CD8-positive, alpha-beta memory T cell (primary cell): ENCODE measurements at regions not wholly inside any gene's neighbourhood (a gene's known extent, or its start where the extent isn't known, plus 50 kb on each side); places are given as distances from the start of the nearest gene placed in this dataset.

Source experiments
- CTCF ChIA-PET: fragments of 350-600 bp; sonication (Branson Sonifier 250); formaldehyde crosslinking; loops from one replicate; lab custom pipeline; 2021; ENCODE audit warnings: antibody characterized with exemption; lab: Charles Lee
- POLR2A ChIA-PET: fragments of 350-600 bp; sonication (Branson Sonifier 250); formaldehyde crosslinking; loops from one replicate; lab custom pipeline; 2021; ENCODE audit warnings: antibody characterized with exemption; lab: Charles Lee
- DNase-seq, 5 donors: peaks; one replicate each; pipeline versions ENCODE4 v3.0.0 to v3.0.0-alpha.2; 2020 to 2022; ENCODE audit warnings: mixed read lengths in 1 of 5
- H3K27ac ChIP-seq: one replicate; pipeline ENCODE4 v1.7.0; 2013; ENCODE audit warnings: low read depth, mild to moderate bottlenecking, low read length, moderate library complexity
- H3K27me3 ChIP-seq: 2 replicates; pipeline ENCODE4 v1.7.0; 2013; ENCODE audit warnings: low read length, mild to moderate bottlenecking; ENCODE audit not compliant: insufficient read depth, poor library complexity, severe bottlenecking
- H3K36me3 ChIP-seq: 2 replicates; pipeline ENCODE4 v1.7.0; 2013; ENCODE audit warnings: mild to moderate bottlenecking, low read length, moderate library complexity; ENCODE audit not compliant: insufficient read depth
- H3K4me1 ChIP-seq: 2 replicates; pipeline ENCODE4 v1.7.0; 2013; ENCODE audit warnings: mild to moderate bottlenecking, low read length, moderate library complexity; ENCODE audit not compliant: insufficient read depth
- H3K4me3 ChIP-seq: 2 replicates; pipeline ENCODE4 v1.7.0; 2013; ENCODE audit warnings: mild to moderate bottlenecking, low read length
- H3K9me3 ChIP-seq: 2 replicates; pipeline ENCODE4 v1.7.0; 2013; ENCODE audit warnings: mild to moderate bottlenecking, low read length
- H3K27ac Mint-ChIP-seq, 8 donors: one replicate each; pipeline ENCODE4 v1.8.0; 2020 to 2021; ENCODE audit warnings: mixed read lengths in 8 of 8, mild to moderate bottlenecking in 6 of 8, inconsistent platforms in 3 of 8, moderate library complexity in 3 of 8
- H3K27me3 Mint-ChIP-seq, 2 donors: one replicate each; pipeline ENCODE4 v1.8.0; 2020 to 2021; ENCODE audit warnings: mixed read lengths in 2 of 2, mild to moderate bottlenecking in 1 of 2, moderate library complexity in 1 of 2
- H3K36me3 Mint-ChIP-seq, 3 donors: one replicate each; pipeline ENCODE4 v1.8.0; 2020 to 2021; ENCODE audit warnings: mixed read lengths in 3 of 3, inconsistent platforms in 1 of 3, mild to moderate bottlenecking in 1 of 3
- H3K4me1 Mint-ChIP-seq, 3 donors: one replicate each; pipeline ENCODE4 v1.8.0; 2020 to 2021; ENCODE audit warnings: mixed read lengths in 3 of 3, inconsistent platforms in 1 of 3, mild to moderate bottlenecking in 1 of 3
- H3K4me3 Mint-ChIP-seq, 7 donors: one replicate each; pipeline ENCODE4 v1.8.0; 2020 to 2021; ENCODE audit warnings: mixed read lengths in 7 of 7, mild to moderate bottlenecking in 6 of 7, moderate library complexity in 4 of 7, inconsistent platforms in 2 of 7
- H3K9me3 Mint-ChIP-seq, 5 donors: one replicate each; pipeline ENCODE4 v1.8.0; 2020 to 2022; ENCODE audit warnings: mixed read lengths in 5 of 5, mild to moderate bottlenecking in 3 of 5, moderate library complexity in 2 of 5, inconsistent platforms in 1 of 5

- H3K36me3 ChIP-seq: no peaks in the 10 kb centered on the region
- Mint-ChIP-seq H3K9me3 (peaks cover 0 to 17% (median 0%) of the 10 kb centered on the region in 5 donors), H3K36me3 (no peaks in the 10 kb centered on the region), H3K4me3 (no peak overlapping the region), H3K27ac (no peak overlapping the region), H3K27me3 (peaks cover 2 to 5% of the 10 kb centered on the region in 2 donors), H3K4me1 (no peaks in the 10 kb centered on the region)
- ChIA-PET CTCF (no interaction called here), POLR2A (no interaction called here)
- DNase-seq: no peak
- H3K9me3 ChIP-seq: no peaks in the 10 kb centered on the region
- no peak overlapping the region for H3K27ac ChIP-seq
- H3K4me3 ChIP-seq: no peak overlapping the region
- H3K27me3 ChIP-seq: no peaks in the 10 kb centered on the region
- H3K4me1 ChIP-seq: no peaks in the 10 kb centered on the region
Observed at GRCh38 chr3:135759651-135760050, 205.9 kb upstream of the PPP2R3A start.

GRCh38 chr3:135760581-135760980 is 204.9 kb upstream of the PPP2R3A start:
- Mint-ChIP-seq H3K36me3 (no peaks in the 10 kb centered on the region), H3K4me1 (no peaks in the 10 kb centered on the region), H3K27me3 (peaks cover 2 to 5% of the 10 kb centered on the region in 2 donors), H3K9me3 (peaks cover under 1 to 22% (median 3%) of the 10 kb centered on the region in 5 donors), H3K4me3 (no peak overlapping the region), H3K27ac (no peak overlapping the region)
- H3K4me1 ChIP-seq: no peaks in the 10 kb centered on the region
- no peaks in the 10 kb centered on the region for H3K9me3 ChIP-seq
- DNase-seq: no peak
- H3K36me3 ChIP-seq: no peaks in the 10 kb centered on the region
- no peaks in the 10 kb centered on the region for H3K27me3 ChIP-seq
- no peak overlapping the region for H3K27ac ChIP-seq
- POLR2A ChIA-PET: no interaction called here
- CTCF ChIA-PET: no interaction called here
- H3K4me3 ChIP-seq: no peak overlapping the region

GRCh38 chr3:135762188-135762856 is 203.2 kb upstream of the PPP2R3A start:
- POLR2A ChIA-PET: no interaction called here

GRCh38 chr3:135766115-135766514 is 199.4 kb upstream of the PPP2R3A start:
- no peaks in the 10 kb centered on the region for H3K27me3 ChIP-seq
- H3K36me3 Mint-ChIP-seq: no peaks in the 10 kb centered on the region

More at GRCh38 chr3:135762188-135762856, 203.2 kb upstream of the PPP2R3A start:
- H3K4me3 ChIP-seq: no peak overlapping the region
- no peaks in the 10 kb centered on the region for H3K9me3 ChIP-seq
- CTCF ChIA-PET: interaction anchor here (1.3 kb wide), 1 partner anchor 8 kb away, joined by 3 read pairs; no protein-coding TSS in a partner anchor
- H3K27me3 ChIP-seq: no peaks in the 10 kb centered on the region
- H3K4me1 ChIP-seq: no peaks in the 10 kb centered on the region
- Mint-ChIP-seq H3K4me3 (no peak overlapping the region), H3K4me1 (no peaks in the 10 kb centered on the region), H3K27ac (no peak overlapping the region), H3K27me3 (peaks cover 2 to 5% of the 10 kb centered on the region in 2 donors), H3K9me3 (peaks cover 3 to 19% (median 6%) of the 10 kb centered on the region in 5 donors), H3K36me3 (no peaks in the 10 kb centered on the region)
- DNase-seq: no peak
- no peak overlapping the region for H3K27ac ChIP-seq
- H3K36me3 ChIP-seq: no peaks in the 10 kb centered on the region

GRCh38 chr3:135771760-135772159 is 193.8 kb upstream of the PPP2R3A start:
- DNase-seq: no peak
- Histone ChIP-seq H3K4me1 (no peaks in the 10 kb centered on the region), H3K4me3 (no peak overlapping the region), H3K9me3 (no peaks in the 10 kb centered on the region), H3K36me3 (no peaks in the 10 kb centered on the region), H3K27ac (no peak overlapping the region), H3K27me3 (no peaks in the 10 kb centered on the region)
- ChIA-PET CTCF (no interaction called here), POLR2A (no interaction called here)
- Mint-ChIP-seq H3K9me3 (peaks cover 0 to 4% (median 3%) of the 10 kb centered on the region in 5 donors), H3K27me3 (peaks cover 2 to 4% of the 10 kb centered on the region in 2 donors), H3K27ac (no peak overlapping the region), H3K4me1 (no peaks in the 10 kb centered on the region), H3K4me3 (no peak overlapping the region), H3K36me3 (no peaks in the 10 kb centered on the region)

More at GRCh38 chr3:135766115-135766514, 199.4 kb upstream of the PPP2R3A start:
- no peak overlapping the region for H3K27ac ChIP-seq
- H3K4me1 ChIP-seq: no peaks in the 10 kb centered on the region
- Mint-ChIP-seq H3K27me3 (peaks cover 2 to 9% of the 10 kb centered on the region in 2 donors), H3K27ac (no peak overlapping the region), H3K4me3 (no peak overlapping the region), H3K9me3 (peaks cover 5 to 15% (median 7%) of the 10 kb centered on the region in 5 donors), H3K4me1 (no peaks in the 10 kb centered on the region)
- H3K9me3 ChIP-seq: no peaks in the 10 kb centered on the region
- POLR2A ChIA-PET: no interaction called here
- DNase-seq: no peak
- no peaks in the 10 kb centered on the region for H3K36me3 ChIP-seq
- CTCF ChIA-PET: no interaction called here
- no peak overlapping the region for H3K4me3 ChIP-seq

GRCh38 chr3:135779024-135779423 is 186.5 kb upstream of the PPP2R3A start:
- Histone ChIP-seq H3K36me3 (no peaks in the 10 kb centered on the region), H3K27ac (no peak overlapping the region), H3K27me3 (no peaks in the 10 kb centered on the region), H3K4me3 (no peak overlapping the region), H3K9me3 (no peaks in the 10 kb centered on the region), H3K4me1 (no peaks in the 10 kb centered on the region)
- H3K27ac Mint-ChIP-seq: no peak overlapping the region
- peaks cover 0 to 4% (median 3%) of the 10 kb centered on the region in 5 donors for H3K9me3 Mint-ChIP-seq
- ChIA-PET POLR2A (no interaction called here), CTCF (no interaction called here)
- H3K27me3 Mint-ChIP-seq: peaks cover 0 to 6% of the 10 kb centered on the region in 2 donors
- no peak overlapping the region for H3K4me3 Mint-ChIP-seq
- H3K4me1 Mint-ChIP-seq: no peaks in the 10 kb centered on the region
- DNase-seq: no peak
- H3K36me3 Mint-ChIP-seq: no peaks in the 10 kb centered on the region

- no peak overlapping the region for H3K4me3 Mint-ChIP-seq
- H3K36me3 Mint-ChIP-seq: no peaks in the 10 kb centered on the region
- no peak overlapping the region for H3K27ac ChIP-seq
- no peaks in the 10 kb centered on the region for H3K4me1 ChIP-seq
- DNase-seq: no peak
- H3K9me3 Mint-ChIP-seq: peaks cover 0 to 4% (median 3%) of the 10 kb centered on the region in 5 donors
- POLR2A ChIA-PET: no interaction called here
- peaks cover 0 to 4% of the 10 kb centered on the region in 2 donors for H3K27me3 Mint-ChIP-seq
- no peaks in the 10 kb centered on the region for H3K36me3 ChIP-seq
- CTCF ChIA-PET: no interaction called here
- no peaks in the 10 kb centered on the region for H3K27me3 ChIP-seq
- no peaks in the 10 kb centered on the region for H3K9me3 ChIP-seq
- no peaks in the 10 kb centered on the region for H3K4me1 Mint-ChIP-seq
- H3K27ac Mint-ChIP-seq: no peak overlapping the region
- no peak overlapping the region for H3K4me3 ChIP-seq
Observed at GRCh38 chr3:135779590-135780235, 185.8 kb upstream of the PPP2R3A start.

- POLR2A ChIA-PET: no interaction called here
- Mint-ChIP-seq H3K27me3 (peaks cover 0 to 4% of the 10 kb centered on the region in 2 donors), H3K4me3 (no peak overlapping the region)
Observed at GRCh38 chr3:135781026-135781815, 184.3 kb upstream of the PPP2R3A start.

More at GRCh38 chr3:135781026-135781815, 184.3 kb upstream of the PPP2R3A start:
- DNase-seq: no peak
- no peaks in the 10 kb centered on the region for H3K4me1 ChIP-seq
- no peaks in the 10 kb centered on the region for H3K36me3 Mint-ChIP-seq
- no peak overlapping the region for H3K4me3 ChIP-seq
- no peaks in the 10 kb centered on the region for H3K27me3 ChIP-seq
- no peaks in the 10 kb centered on the region for H3K36me3 ChIP-seq
- no peak overlapping the region for H3K27ac Mint-ChIP-seq
- H3K27ac ChIP-seq: no peak overlapping the region
- no peaks in the 10 kb centered on the region for H3K4me1 Mint-ChIP-seq
- no peaks in the 10 kb centered on the region for H3K9me3 ChIP-seq
- CTCF ChIA-PET: no interaction called here
- peaks cover 0 to 4% (median 3%) of the 10 kb centered on the region in 5 donors for H3K9me3 Mint-ChIP-seq
